Fibroblast of lung (primary cell): ENCODE measurements at regions not wholly inside any gene's neighbourhood (a gene's known extent, or its start where the extent isn't known, plus 50 kb on each side); places are given as distances from the start of the nearest gene placed in this dataset.
"Not testable (repeated sequence)": the region's sequence is repeated elsewhere in the genome, so short reads cannot be mapped to it uniquely, and the experiment has no call there.

ENCODE experiments used
- DNase-seq, 2 donors: peaks; one replicate each; pipeline versions ENCODE4 v3.0.0 to v3.0.0-alpha.2; 2010; ENCODE audit warnings: low read depth in 2 of 2
- H2AFZ ChIP-seq: 2 replicates; pipeline ENCODE4 v1.5.1; 2012; ENCODE audit warnings: low read length, control low read depth, inconsistent platforms
- H3K27ac ChIP-seq: 2 replicates; pipeline ENCODE4 v1.5.1; 2011; ENCODE audit warnings: low read length, control low read depth; ENCODE audit not compliant: insufficient read depth
- H3K27me3 ChIP-seq: 2 replicates; pipeline ENCODE4 v1.5.1; 2011; ENCODE audit warnings: mild to moderate bottlenecking, low read length; ENCODE audit not compliant: control insufficient read depth, insufficient read depth
- H3K36me3 ChIP-seq: 2 replicates; pipeline ENCODE4 v1.5.1; 2011; ENCODE audit warnings: low read length; ENCODE audit not compliant: control insufficient read depth, insufficient read depth
- H3K4me1 ChIP-seq: 2 replicates; pipeline ENCODE4 v1.5.1; 2011; ENCODE audit warnings: low read length; ENCODE audit not compliant: control insufficient read depth, insufficient read depth; ENCODE audit errors: extremely low read depth
- H3K4me2 ChIP-seq: 2 replicates; pipeline ENCODE4 v1.5.1; 2011; ENCODE audit warnings: low read length, control low read depth; ENCODE audit not compliant: insufficient read depth; ENCODE audit errors: extremely low read depth
- H3K4me3 ChIP-seq, 4 experiments: fragments of 200-600 bp in 1 of 4; sonication (generic) in 1 of 4; replicated peaks in 1 of 4; 2 replicates each; pipeline ENCODE4 v1.5.1; 2011 to 2016; ENCODE audit warnings: low read length in 4 of 4, low read depth in 3 of 4, mild to moderate bottlenecking in 3 of 4, control low read depth in 2 of 4, inconsistent platforms in 1 of 4, mixed read lengths in 1 of 4; ENCODE audit not compliant: insufficient read depth in 1 of 4; ENCODE audit errors: control extremely low read depth in 1 of 4
- H3K79me2 ChIP-seq: 2 replicates; pipeline ENCODE4 v1.5.1; 2012; ENCODE audit warnings: mild to moderate bottlenecking, low read length, inconsistent platforms; ENCODE audit not compliant: control insufficient read depth, insufficient read depth
- H3K9ac ChIP-seq: 2 replicates; pipeline ENCODE4 v1.5.1; 2011; ENCODE audit warnings: mild to moderate bottlenecking, low read length, control low read depth; ENCODE audit not compliant: insufficient read depth
- H3K9me3 ChIP-seq: 2 replicates; pipeline ENCODE4 v1.5.1; 2012; ENCODE audit warnings: low read depth, low read length; ENCODE audit not compliant: control insufficient read depth, insufficient read depth
- H4K20me1 ChIP-seq: 2 replicates; pipeline ENCODE4 v1.5.1; 2011; ENCODE audit warnings: low read length; ENCODE audit not compliant: control insufficient read depth, insufficient read depth; ENCODE audit errors: extremely low read depth
- CTCF ChIP-seq, 2 donors: IDR thresholded peaks in 1 of 2; conservative IDR thresholded peaks in 1 of 2; 1 replicate in 1 of 2; 2 replicates in 1 of 2; pipeline ENCODE4 v1.5.1; 2011 to 2012; ENCODE audit warnings: low read length in 2 of 2, control low read depth in 1 of 2, inconsistent platforms in 1 of 2, low read depth in 1 of 2, mild to moderate bottlenecking in 1 of 2
- EZH2 ChIP-seq: IDR thresholded peaks from 2 replicates; pipeline ENCODE4 v1.5.1; 2012; ENCODE audit warnings: low read length, control low read depth, mild to moderate bottlenecking; ENCODE audit errors: missing control alignments

DNA sequence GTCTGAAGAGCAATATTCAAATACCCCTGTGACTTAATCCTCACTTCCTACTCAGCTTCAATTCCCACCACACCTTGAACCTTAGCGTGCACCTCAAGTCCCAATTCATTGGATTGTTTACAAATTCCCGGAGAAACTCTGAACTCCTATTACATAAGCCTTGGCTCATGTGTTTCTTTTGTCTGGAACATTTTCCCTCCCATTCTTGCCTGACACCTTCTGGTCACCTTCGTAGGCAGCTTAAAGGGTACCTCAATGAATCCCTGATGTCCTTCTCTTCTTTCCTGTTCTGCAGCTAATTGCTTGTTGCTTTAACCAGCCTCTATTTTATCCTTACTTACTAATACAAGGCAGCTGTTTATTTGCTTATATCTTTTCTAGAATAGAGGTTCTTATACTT, 85.0 kb upstream of the SEL1L start:
- no peak overlapping the region for H3K27ac ChIP-seq
- H3K9ac ChIP-seq: no peak overlapping the region
- H3K79me2 ChIP-seq: no peaks in the 10 kb centered on the region
- no peaks in the 10 kb centered on the region for H3K4me1 ChIP-seq
- no peak overlapping the region for H3K4me3 ChIP-seq
- TF ChIP-seq EZH2: no peak
- no peak for TF ChIP-seq CTCF (conservative IDR thresholded peaks at IDR 0.05 in 1 of 2, IDR thresholded peaks at IDR 0.05 in 1 of 2; ENCODE audit: low read depth in 1 of 2, low read length in 2 of 2)
- no peak for DNase-seq
- no peaks in the 10 kb centered on the region for H3K36me3 ChIP-seq
- no peaks in the 10 kb centered on the region for H3K9me3 ChIP-seq
- no peak overlapping the region for H3K4me2 ChIP-seq
- H3K27me3 ChIP-seq: no peaks in the 10 kb centered on the region
- H4K20me1 ChIP-seq: no peaks in the 10 kb centered on the region
- H2AFZ ChIP-seq: no peak overlapping the region

- no peaks in the 10 kb centered on the region for H3K4me1 ChIP-seq
- no peaks in the 10 kb centered on the region for H4K20me1 ChIP-seq
These were observed 86.2 kb upstream of the SEL1L start for GRCh38 chr14:81619816-81620215.

GRCh38 chr14:81623771-81624396, 90.2 kb upstream of the SEL1L start:
- H4K20me1 ChIP-seq, H3K36me3 ChIP-seq, H3K27me3 ChIP-seq, H3K27ac ChIP-seq, H3K9ac ChIP-seq, H3K4me3 ChIP-seq, H3K4me2 ChIP-seq, H2AFZ ChIP-seq, DNase-seq, H3K79me2 ChIP-seq, H3K9me3 ChIP-seq, H3K4me1 ChIP-seq: not testable (repeated sequence)

More at GRCh38 chr14:81619816-81620215, 86.2 kb upstream of the SEL1L start:
- Histone ChIP-seq H3K4me2 (no peak overlapping the region), H3K36me3 (no peaks in the 10 kb centered on the region), H2AFZ (no peak overlapping the region), H3K79me2 (no peaks in the 10 kb centered on the region), H3K4me3 (no peak overlapping the region), H3K27ac (no peak overlapping the region), H3K27me3 (no peaks in the 10 kb centered on the region), H3K9me3 (no peaks in the 10 kb centered on the region), H3K9ac (no peak overlapping the region)
- TF ChIP-seq EZH2: no peak
- no peak for TF ChIP-seq CTCF (conservative IDR thresholded peaks at IDR 0.05 in 1 of 2, IDR thresholded peaks at IDR 0.05 in 1 of 2; ENCODE audit: low read depth in 1 of 2, low read length in 2 of 2)
- no peak for DNase-seq
